HG03439 (cell line): ENCODE measurements at regions not wholly inside any gene's neighbourhood (a gene's known extent, or its start where the extent isn't known, plus 50 kb on each side); places are given as distances from the start of the nearest gene placed in this dataset.
"Not testable (repeated sequence)": the region's sequence is repeated elsewhere in the genome, so short reads cannot be mapped to it uniquely, and the experiment has no call there.

ENCODE experiments used
- ATAC-seq: cut with Tn5 transposase; IDR thresholded peaks from one replicate; pipeline ENCODE4 v1.9.1; 2021; ENCODE audit warnings: mild to moderate bottlenecking, moderate library complexity; ENCODE audit not compliant: unreplicated experiment

DNA sequence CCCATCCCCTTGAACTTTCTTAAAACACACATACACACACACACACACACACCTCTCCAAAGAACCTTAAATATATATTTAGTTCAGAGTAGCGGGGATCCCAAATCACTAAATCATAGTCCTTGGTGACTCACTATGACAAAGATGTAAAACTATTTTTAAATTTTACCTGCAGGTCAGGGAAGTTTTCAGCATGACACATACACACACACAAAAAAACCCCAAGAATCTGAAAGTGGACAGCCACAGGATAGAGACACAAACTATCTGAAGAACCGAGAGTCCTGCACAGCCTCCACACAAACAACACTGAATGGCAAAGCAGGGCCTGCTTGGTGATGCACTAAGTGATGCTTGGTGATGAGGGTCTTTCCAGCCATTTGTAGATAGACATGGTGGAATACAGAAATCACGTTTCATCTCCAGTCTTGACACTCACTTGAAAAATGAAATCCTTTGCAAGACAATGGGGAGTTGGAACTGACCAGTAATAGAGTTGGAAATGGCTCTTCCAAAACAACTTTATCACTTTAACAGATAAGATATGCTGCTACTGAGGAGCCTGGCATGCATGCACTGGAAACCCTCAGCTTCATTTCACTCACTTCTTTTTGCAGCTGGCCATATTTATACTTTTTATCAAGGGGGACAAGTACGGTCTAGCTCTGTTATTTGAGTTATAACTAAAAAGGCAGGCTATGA is 307.3 kb downstream of the RAPGEF2 start:
- ATAC-seq: no peak

GRCh38 chr4:159410891-159411290 is 308.0 kb downstream of the RAPGEF2 start:
- no peak for ATAC-seq

DNA sequence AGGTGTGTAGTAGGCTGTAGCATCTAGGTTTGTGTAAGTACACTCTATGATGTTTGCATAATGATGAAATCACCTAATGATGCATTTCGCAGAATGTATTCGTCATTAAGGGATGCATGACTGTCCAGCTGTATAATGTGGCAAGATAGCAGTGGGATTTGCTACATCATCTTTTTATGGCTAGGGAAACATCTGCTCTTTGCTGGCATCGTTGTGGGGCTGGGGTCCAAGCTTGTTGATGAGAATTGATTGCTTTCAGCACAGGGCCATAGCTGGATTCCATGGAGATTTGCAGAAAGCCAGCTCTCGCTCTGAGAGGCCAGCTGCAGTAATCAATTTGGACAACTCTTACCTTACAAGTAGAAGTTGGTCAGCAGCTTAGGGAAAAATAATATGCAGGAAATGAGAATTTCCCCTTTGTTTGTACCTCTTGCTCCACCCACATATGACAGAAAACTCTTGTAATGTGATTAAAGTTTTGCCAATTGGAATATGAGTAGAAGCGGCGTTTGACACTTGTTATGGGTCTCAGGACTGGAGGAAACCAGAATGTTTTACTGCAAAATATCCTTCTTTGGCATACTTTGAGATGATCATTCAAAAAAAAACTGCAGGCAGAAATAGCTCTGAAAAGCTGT is 310.5 kb downstream of the RAPGEF2 start:
- no peak for ATAC-seq

GRCh38 chr4:159414305-159414704 is 311.4 kb downstream of the RAPGEF2 start:
- no peak for ATAC-seq

DNA sequence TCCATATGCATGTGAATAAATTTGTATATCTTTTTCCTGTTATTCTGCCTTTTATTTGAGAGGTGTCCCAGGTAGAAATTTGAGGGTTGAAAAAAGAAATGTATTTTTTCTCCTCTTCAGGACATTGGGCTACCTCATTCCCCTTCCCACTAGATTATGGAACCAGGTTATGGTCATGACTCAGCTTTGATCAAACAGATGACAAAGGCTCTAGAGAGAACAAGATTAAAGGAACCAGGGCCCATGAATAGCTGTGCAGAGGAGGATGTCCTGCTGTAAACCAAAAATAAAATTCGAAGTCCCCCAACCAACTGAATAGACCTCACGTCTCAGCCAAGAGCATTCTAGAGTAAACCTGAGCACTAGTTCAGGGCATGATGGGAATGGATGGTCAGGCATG is 313.2 kb downstream of the RAPGEF2 start:
- no peak for ATAC-seq

GRCh38 chr4:159416996-159417395 is 314.1 kb downstream of the RAPGEF2 start:
- ATAC-seq: no peak

GRCh38 chr4:159420162-159421057 is 317.5 kb downstream of the RAPGEF2 start:
- no peak for ATAC-seq

DNA sequence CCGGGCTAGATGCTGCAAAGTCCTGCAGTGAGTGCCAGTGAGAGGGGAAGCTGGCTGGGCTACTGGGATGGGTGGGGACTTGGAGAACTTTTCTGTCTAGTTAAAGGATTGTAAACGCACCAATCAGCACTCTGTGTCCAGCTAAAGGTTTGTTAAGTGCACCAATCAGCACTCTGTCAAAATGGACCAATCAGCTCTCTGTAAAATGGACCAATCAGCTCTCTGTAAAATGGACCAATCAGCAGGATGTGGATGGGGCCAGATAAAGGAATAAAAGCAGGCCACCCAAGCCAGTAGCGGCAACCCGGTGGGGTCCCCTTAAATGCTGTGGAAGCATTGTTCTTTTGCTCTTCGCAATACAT is 318.2 kb downstream of the RAPGEF2 start:
- not testable (repeated sequence) for ATAC-seq

GRCh38 chr4:159422019-159422418 is 319.1 kb downstream of the RAPGEF2 start:
- no peak for ATAC-seq

- ATAC-seq: no peak
Observed at GRCh38 chr4:159422626-159423025, 319.7 kb downstream of the RAPGEF2 start.

DNA sequence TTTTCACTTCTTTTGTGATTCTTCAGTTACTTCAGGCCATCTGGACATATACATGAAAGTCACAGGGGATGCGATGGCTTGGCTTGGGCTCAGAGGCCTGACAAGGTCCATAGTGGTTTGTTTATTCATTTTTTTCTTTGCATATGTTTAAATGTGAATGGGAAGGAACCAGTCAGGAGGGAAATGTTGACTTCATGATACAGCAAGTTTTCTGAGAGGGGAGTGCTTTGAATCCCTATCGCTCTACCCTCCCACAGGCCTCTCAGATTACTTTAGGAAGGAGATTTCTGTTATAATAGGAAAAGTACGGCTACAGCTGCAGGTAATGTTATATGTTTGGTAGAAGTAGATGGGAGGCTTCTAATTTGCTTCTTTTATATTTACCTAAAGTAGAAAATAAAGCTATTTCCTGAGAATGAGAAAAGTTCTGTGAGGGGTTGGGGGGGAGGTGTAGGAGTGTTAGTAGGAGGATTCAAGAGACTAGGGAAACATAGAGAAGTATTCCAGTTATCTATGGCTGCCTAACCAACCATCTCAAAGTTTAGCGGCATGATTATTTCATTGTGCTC is 322.9 kb downstream of the RAPGEF2 start:
- ATAC-seq: no peak

GRCh38 chr4:159428293-159428692 is 325.4 kb downstream of the RAPGEF2 start:
- ATAC-seq: no peak

- no peak for ATAC-seq
Observed at GRCh38 chr4:159428975-159429692, 326.3 kb downstream of the RAPGEF2 start.

- no peak for ATAC-seq
Observed at GRCh38 chr4:159429693-159430035, 326.8 kb downstream of the RAPGEF2 start.

- ATAC-seq: no peak
Observed at GRCh38 chr4:159430896-159431295, 328.0 kb downstream of the RAPGEF2 start.

DNA sequence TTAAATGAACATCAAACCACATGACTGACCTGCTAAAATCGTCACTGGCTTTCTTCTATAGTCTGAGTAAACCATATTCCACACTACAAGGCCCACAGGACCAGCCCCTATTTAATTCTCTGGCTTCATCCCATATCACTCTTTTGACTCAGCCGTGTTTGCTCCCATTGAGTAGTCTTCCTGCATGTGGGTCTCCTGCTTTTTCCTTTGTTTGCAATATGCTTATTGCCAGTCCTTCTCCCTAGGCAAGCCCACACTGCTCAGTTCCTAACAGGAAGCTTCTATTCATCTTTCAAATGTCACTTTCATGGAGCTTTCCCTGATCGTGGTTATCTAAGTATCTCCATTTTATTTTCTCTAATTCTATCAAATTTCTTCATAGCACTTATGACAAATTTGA is 329.6 kb downstream of the RAPGEF2 start:
- ATAC-seq: no peak

DNA sequence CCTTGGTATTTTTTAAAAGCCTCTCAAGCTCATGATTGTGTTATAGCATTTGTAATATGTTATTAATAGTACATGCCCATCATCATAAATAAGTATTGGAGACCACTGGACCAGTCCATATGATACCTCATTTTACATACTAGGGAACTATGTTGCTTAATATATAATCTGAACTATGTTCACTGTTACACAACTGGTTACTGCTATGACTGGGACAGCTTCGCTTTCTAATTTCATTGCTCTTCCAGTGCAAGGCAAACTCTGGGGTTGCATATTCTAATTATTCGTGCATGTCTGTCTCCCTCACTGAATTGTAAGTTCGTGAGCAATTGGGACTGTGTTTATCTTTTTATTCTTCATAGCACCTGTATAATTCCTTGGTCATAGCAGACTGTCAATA is 330.5 kb downstream of the RAPGEF2 start:
- no peak for ATAC-seq

DNA sequence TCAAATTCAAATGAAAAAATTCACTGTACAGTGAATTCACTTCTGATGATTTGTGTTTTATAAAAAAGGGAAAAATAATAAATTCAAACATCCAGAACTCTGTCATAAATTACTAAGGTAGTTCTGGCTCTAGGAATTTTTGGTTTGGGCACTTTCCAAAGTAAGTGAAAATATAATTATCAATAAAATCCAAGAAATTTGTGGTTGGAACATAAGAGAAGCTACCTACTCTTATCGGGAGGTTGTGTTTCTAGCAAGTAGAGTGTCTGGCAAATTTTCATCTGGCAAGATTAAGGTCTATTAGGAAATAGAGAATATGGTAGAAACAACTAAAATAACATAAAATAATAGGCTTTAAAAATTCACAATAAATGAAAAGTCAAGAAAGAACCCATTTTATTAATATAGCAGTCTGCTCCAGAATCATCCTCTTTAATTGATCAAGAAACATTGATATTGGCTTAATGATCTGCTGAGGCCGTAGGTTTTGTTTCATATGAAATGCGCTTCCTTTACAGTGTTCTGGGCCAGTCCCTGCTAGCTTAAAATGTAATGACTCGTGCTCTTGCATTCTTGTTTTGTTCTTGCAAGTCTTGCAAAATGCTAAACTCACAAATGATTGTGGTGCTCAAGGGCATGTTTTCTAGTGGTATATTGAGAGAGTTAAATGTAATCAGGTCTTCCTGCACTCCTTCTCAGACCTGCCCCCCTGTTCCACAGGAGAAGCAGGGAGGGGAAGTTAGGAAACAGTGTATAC is 331.4 kb downstream of the RAPGEF2 start:
- ATAC-seq: no peak

DNA sequence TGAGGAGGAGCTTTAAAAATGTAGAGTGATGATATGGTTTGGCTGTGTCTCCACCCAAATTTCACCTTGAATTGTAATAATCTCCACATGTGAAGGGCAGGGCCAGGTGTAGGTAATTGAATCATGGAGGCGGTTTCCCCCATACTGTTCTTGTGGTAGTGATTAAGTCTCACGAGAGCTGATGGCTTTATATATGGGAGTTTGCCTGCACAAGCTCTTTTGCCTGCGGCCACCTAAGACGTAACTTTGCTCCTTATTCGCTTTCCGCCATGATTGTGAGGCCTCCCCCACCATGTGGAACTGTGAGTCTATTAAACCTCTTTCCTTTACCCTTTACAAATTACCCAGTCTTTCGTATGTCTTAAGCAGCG is 332.0 kb downstream of the RAPGEF2 start:
- ATAC-seq: no peak

DNA sequence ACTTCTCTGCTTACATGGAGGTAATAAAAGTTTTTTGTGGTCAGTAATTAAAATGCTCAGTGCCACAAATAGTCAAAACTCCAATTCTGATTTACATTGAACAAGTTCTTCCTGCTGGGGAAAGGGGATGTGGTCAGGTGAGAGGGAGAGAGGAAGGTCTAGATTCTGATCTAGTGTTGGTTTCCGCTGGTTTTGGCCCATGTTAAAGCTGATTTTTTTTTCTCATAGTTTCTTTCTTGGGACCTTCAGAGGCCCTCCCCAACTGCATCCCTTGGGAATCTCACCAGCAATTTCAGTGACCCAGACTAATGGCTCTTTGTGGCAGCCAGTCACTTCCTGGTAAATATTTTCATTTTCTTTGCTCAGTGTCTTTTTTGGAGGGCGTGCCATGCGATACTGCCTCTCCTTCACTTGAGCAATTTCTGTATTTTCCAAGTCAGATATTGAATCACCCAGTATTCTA is 332.7 kb downstream of the RAPGEF2 start:
- ATAC-seq: no peak
